ENCODE measurements at regions not wholly inside any gene's neighbourhood (a gene's known extent, or its start where the extent isn't known, plus 50 kb on each side); places are given as distances from the start of the nearest gene placed in this dataset.

DNA sequence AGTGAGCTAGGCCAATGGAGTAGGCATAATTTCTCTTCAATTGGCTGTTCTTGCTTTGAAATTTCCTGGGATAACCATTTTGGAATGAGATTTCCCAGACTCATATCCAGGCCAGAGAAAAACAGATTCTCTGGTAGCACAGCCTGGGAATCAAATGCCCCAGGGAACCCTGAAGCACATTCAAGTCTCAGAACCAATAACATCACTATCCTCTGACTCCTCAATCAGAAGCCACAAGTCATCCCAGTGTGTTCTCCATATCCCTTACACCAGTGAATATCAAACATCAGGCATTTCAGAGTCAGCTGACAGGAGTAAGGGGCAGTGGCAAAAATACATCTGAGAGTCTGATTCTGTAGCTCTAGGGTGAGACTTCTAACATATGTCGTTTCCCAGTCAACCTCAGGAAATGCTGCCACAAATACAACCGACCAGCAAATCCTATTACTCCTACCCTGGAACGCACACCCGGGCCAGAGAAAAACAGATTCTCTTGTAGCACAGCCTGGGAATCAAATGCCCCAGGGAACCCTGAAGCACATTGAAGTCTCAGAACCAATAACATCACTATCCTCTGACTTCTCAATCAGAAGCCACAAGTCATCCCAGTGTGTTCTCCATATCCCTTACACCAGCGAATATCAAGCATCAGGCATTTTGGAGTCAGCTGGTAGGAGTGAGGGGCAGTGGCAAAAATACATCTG is 537.7 kb upstream of the NMUR2 start (continued):
- TF ChIP-seq, protein P1, sequence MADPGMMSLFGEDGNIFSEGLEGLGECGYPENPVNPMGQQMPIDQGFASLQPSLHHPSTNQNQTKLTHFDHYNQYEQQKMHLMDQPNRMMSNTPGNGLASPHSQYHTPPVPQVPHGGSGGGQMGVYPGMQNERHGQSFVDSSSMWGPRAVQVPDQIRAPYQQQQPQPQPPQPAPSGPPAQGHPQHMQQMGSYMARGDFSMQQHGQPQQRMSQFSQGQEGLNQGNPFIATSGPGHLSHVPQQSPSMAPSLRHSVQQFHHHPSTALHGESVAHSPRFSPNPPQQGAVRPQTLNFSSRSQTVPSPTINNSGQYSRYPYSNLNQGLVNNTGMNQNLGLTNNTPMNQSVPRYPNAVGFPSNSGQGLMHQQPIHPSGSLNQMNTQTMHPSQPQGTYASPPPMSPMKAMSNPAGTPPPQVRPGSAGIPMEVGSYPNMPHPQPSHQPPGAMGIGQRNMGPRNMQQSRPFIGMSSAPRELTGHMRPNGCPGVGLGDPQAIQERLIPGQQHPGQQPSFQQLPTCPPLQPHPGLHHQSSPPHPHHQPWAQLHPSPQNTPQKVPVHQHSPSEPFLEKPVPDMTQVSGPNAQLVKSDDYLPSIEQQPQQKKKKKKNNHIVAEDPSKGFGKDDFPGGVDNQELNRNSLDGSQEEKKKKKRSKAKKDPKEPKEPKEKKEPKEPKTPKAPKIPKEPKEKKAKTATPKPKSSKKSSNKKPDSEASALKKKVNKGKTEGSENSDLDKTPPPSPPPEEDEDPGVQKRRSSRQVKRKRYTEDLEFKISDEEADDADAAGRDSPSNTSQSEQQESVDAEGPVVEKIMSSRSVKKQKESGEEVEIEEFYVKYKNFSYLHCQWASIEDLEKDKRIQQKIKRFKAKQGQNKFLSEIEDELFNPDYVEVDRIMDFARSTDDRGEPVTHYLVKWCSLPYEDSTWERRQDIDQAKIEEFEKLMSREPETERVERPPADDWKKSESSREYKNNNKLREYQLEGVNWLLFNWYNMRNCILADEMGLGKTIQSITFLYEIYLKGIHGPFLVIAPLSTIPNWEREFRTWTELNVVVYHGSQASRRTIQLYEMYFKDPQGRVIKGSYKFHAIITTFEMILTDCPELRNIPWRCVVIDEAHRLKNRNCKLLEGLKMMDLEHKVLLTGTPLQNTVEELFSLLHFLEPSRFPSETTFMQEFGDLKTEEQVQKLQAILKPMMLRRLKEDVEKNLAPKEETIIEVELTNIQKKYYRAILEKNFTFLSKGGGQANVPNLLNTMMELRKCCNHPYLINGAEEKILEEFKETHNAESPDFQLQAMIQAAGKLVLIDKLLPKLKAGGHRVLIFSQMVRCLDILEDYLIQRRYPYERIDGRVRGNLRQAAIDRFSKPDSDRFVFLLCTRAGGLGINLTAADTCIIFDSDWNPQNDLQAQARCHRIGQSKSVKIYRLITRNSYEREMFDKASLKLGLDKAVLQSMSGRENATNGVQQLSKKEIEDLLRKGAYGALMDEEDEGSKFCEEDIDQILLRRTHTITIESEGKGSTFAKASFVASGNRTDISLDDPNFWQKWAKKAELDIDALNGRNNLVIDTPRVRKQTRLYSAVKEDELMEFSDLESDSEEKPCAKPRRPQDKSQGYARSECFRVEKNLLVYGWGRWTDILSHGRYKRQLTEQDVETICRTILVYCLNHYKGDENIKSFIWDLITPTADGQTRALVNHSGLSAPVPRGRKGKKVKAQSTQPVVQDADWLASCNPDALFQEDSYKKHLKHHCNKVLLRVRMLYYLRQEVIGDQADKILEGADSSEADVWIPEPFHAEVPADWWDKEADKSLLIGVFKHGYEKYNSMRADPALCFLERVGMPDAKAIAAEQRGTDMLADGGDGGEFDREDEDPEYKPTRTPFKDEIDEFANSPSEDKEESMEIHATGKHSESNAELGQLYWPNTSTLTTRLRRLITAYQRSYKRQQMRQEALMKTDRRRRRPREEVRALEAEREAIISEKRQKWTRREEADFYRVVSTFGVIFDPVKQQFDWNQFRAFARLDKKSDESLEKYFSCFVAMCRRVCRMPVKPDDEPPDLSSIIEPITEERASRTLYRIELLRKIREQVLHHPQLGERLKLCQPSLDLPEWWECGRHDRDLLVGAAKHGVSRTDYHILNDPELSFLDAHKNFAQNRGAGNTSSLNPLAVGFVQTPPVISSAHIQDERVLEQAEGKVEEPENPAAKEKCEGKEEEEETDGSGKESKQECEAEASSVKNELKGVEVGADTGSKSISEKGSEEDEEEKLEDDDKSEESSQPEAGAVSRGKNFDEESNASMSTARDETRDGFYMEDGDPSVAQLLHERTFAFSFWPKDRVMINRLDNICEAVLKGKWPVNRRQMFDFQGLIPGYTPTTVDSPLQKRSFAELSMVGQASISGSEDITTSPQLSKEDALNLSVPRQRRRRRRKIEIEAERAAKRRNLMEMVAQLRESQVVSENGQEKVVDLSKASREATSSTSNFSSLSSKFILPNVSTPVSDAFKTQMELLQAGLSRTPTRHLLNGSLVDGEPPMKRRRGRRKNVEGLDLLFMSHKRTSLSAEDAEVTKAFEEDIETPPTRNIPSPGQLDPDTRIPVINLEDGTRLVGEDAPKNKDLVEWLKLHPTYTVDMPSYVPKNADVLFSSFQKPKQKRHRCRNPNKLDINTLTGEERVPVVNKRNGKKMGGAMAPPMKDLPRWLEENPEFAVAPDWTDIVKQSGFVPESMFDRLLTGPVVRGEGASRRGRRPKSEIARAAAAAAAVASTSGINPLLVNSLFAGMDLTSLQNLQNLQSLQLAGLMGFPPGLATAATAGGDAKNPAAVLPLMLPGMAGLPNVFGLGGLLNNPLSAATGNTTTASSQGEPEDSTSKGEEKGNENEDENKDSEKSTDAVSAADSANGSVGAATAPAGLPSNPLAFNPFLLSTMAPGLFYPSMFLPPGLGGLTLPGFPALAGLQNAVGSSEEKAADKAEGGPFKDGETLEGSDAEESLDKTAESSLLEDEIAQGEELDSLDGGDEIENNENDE (IDR thresholded peaks at IDR 0.05; ENCODE audit: insufficient replicate concordance, low read length), result no peak
- TF ChIP-seq CHD2 (IDR thresholded peaks at IDR 0.05; ENCODE audit: low read length) (no peak), SIRT6 (IDR thresholded peaks at IDR 0.05; ENCODE audit: low read length) (no peak), GABPA (IDR thresholded peaks at IDR 0.05; ENCODE audit: borderline replicate concordance, insufficient read depth, low read length) (no peak), CREB1 (IDR thresholded peaks at IDR 0.05) (no peak), HDAC6 (IDR thresholded peaks at IDR 0.05; ENCODE audit: low read depth, low read length) (no peak)
